Testis (tissue), 2 donors: ENCODE measurements at regions not wholly inside any gene's neighbourhood (a gene's known extent, or its start where the extent isn't known, plus 50 kb on each side); places are given as distances from the start of the nearest gene placed in this dataset.

Experiments
- DNase-seq: peaks from one replicate; pipeline ENCODE4 v3.0.0-alpha.2; 2019
- H3K27ac ChIP-seq, 2 donors: fragments of 200-600 bp; sonication (generic); one replicate each; pipeline ENCODE4 v1.5.1; 2019
- H3K27me3 ChIP-seq: fragments of 200-600 bp; sonication (generic); one replicate; pipeline ENCODE4 v1.5.1; 2019
- H3K36me3 ChIP-seq: fragments of 200-600 bp; sonication (generic); one replicate; pipeline ENCODE4 v1.5.1; 2017; ENCODE audit warnings: low read depth; ENCODE audit errors: missing control alignments
- H3K4me1 ChIP-seq: fragments of 200-600 bp; sonication (generic); one replicate; pipeline ENCODE4 v1.5.1; 2019
- H3K4me3 ChIP-seq, 2 donors: fragments of 200-600 bp; sonication (generic); one replicate each; pipeline ENCODE4 v1.5.1; 2017 to 2019
- H3K9me3 ChIP-seq: fragments of 200-600 bp; sonication (generic); one replicate; pipeline ENCODE4 v1.5.1; 2017
- POLR2A ChIP-seq: fragments of 450-650 bp; IDR thresholded peaks from one replicate; pipeline ENCODE4 v1.6.1; 2017; ENCODE audit warnings: antibody characterized with exemption, mild to moderate bottlenecking, moderate library complexity
- WGBS, 2 donors: methylation state at CpG; one replicate each; pipeline ENCODE4 v1.1.5; 2018; 5-methylcytosine and 5-hydroxymethylcytosine counted together
- intact Hi-C: fragments of 100-400 bp; cut with DNase I; formaldehyde crosslinking; loops from one replicate; pipeline ENCODE4 v1.15.1; 2023; ENCODE audit warnings: low total_unique reads
- TF ChIP-seq, protein P1 (sequence below), 3 experiments: fragments of 450-650 bp in 2 of 3; fragments of 200-600 bp in 1 of 3; sonication (generic) in 1 of 3; IDR thresholded peaks; one replicate each; pipeline ENCODE4 v1.5.1; 2016 to 2019; ENCODE audit warnings: antibody characterized with exemption in 3 of 3, mild to moderate bottlenecking in 2 of 3, moderate library complexity in 1 of 3

DNA sequence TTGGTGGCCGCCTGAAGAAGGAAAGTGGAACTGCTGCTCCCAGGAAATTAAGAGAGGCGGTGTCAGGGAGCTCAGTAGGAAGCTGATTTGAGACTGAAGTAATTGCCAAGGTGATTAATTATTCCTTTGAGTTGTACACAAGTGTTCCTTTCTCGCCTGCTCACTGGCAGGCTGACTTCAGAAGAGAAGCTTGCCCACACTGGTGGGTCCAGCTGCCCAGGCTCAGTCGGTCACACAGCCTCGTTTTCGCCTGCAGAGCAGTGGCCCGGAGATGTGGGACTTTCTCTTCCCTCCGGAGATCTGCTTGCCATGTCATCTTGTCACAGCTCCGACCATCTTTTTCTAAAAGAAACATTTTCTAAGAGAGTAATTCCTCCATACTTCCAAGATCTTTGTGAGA is 478.0 kb downstream of the MCTP2 start:
- Histone ChIP-seq H3K4me1 (no peaks in the 10 kb centered on the region), H3K27me3 (no peaks in the 10 kb centered on the region), H3K4me3 (no peak overlapping the region), H3K36me3 (no peaks in the 10 kb centered on the region), H3K27ac (no peak overlapping the region), H3K9me3 (no peaks in the 10 kb centered on the region)
- 91 to 94% methylated on average over 9 of the region's 9 CpGs for WGBS, 2 donors
- intact Hi-C loops: no loop called here
- DNase-seq: no peak
- TF ChIP-seq, protein P1, sequence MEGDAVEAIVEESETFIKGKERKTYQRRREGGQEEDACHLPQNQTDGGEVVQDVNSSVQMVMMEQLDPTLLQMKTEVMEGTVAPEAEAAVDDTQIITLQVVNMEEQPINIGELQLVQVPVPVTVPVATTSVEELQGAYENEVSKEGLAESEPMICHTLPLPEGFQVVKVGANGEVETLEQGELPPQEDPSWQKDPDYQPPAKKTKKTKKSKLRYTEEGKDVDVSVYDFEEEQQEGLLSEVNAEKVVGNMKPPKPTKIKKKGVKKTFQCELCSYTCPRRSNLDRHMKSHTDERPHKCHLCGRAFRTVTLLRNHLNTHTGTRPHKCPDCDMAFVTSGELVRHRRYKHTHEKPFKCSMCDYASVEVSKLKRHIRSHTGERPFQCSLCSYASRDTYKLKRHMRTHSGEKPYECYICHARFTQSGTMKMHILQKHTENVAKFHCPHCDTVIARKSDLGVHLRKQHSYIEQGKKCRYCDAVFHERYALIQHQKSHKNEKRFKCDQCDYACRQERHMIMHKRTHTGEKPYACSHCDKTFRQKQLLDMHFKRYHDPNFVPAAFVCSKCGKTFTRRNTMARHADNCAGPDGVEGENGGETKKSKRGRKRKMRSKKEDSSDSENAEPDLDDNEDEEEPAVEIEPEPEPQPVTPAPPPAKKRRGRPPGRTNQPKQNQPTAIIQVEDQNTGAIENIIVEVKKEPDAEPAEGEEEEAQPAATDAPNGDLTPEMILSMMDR (IDR thresholded peaks at IDR 0.05): no peak
- TF ChIP-seq POLR2A: no peak

DNA sequence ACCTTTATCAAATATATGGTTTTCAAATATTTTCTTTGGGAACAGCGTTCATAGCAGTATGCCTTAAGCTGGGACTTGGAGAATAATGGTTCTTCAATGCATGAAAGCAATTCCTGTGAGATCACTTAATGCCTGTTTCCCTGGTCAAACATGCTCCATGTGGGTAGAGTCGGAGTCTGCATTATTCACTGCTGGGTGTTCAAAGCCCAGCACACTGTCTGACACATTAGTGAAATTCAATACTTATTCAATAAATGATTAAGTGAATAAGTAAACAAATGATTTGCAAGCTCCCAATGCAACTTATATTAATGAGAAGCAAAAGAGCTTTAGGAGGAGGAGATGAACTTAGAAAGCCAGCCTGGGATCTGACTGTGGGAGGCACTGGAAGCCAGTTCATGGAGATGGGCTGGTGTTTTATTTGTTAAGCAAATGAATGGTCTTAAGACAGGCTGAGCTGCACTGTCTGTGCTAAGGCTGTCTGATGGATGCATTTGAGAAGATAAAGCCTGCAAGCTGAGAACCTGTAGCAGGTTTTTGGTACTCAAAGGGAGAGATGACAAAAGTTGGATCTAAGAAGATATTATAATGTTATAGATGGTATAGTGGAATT is 490.8 kb downstream of the MCTP2 start:
- TF ChIP-seq, protein P1 (IDR thresholded peaks at IDR 0.05): no peak
- no peak for TF ChIP-seq POLR2A
- WGBS, 2 donors: 88 to 95% methylated on average over 2 of the region's 2 CpGs
- Histone ChIP-seq H3K4me3 (no peak overlapping the region), H3K36me3 (no peaks in the 10 kb centered on the region), H3K9me3 (no peaks in the 10 kb centered on the region), H3K4me1 (peaks cover 5% of the 10 kb centered on the region), H3K27ac (no peak overlapping the region), H3K27me3 (no peaks in the 10 kb centered on the region)
- DNase-seq: no peak
- intact Hi-C loops: no loop called here

DNA sequence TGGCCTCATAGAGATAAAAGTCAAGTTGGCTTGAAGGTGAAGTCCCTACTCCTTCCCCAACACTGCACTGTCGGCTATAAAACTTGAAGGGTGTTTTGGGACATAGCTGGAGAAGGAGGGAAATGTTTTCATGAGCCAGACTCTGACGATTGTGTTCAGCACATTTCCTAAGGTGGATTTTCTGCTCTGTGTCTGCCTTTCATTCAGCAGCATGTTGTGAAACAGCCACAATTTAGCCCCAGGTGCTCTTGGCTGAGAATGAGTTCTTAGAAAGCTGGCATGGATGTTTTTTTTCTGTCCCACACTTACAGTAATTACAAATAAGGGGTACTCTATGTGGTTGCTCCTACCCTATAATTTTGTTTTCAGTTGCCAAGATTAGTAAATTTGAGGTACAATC is 492.4 kb downstream of the MCTP2 start:
- 67 to 92% methylated on average over 2 of the region's 2 CpGs for WGBS, 2 donors
- no peak for TF ChIP-seq POLR2A
- Histone ChIP-seq H3K9me3 (no peaks in the 10 kb centered on the region), H3K4me1 (no peaks in the 10 kb centered on the region), H3K4me3 (no peak overlapping the region), H3K36me3 (no peaks in the 10 kb centered on the region), H3K27me3 (no peaks in the 10 kb centered on the region), H3K27ac (no peak overlapping the region)
- no peak for DNase-seq
- intact Hi-C loops: no loop called here

DNA sequence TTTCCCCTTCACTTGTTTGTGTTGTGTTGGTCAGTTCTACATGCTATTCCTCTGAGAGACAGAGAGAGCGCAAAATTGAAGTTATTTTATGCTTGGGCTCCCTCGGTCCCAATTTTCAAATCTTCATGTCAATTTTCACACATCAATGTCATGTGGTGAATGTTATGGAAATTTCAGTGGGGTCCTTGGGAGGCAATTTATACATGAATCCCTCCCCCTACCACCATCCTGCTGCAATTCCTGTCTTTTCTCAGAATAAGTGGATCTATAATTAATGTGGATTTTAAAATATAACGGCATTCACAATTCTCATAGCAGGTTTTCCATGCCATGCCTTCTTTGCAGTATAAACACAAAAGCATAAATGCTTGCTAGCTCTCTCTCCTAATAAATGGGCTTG is 499.9 kb downstream of the MCTP2 start:
- H3K36me3 ChIP-seq: no peaks in the 10 kb centered on the region
- no peaks in the 10 kb centered on the region for H3K9me3 ChIP-seq
- intact Hi-C loops: no loop called here
- DNase-seq: no peak
- no peak overlapping the region for H3K27ac ChIP-seq
- no peak for TF ChIP-seq POLR2A
- TF ChIP-seq, protein P1 (IDR thresholded peaks at IDR 0.05): no peak
- H3K4me3 ChIP-seq: no peak overlapping the region
- H3K4me1 ChIP-seq: no peaks in the 10 kb centered on the region
- 79 to 84% methylated on average over 3 of the region's 3 CpGs for whole genome bisulfite sequencing, 2 donors
- no peaks in the 10 kb centered on the region for H3K27me3 ChIP-seq

DNA sequence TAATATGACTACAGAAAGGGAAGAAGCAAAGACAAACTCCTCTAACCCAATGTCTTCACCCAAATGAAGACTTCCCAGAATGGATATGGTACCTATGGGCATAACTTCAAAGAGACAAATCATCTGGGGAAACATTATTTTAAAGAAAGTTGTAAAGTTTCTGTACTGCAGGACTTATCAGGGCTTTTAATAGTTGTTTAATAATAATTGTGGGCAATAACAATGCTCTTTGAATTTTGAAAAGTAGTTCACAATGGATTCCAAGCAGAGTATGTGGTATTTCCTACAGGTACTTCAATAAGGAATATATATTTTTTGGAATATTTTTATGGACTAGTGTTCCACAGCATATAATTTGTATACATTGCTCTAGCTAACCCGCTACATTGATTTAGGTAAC is 503.1 kb downstream of the MCTP2 start:
- TF ChIP-seq, protein P1 (IDR thresholded peaks at IDR 0.05): no peak
- no peak for TF ChIP-seq POLR2A
- Histone ChIP-seq H3K9me3 (no peaks in the 10 kb centered on the region), H3K27ac (no peak overlapping the region), H3K27me3 (no peaks in the 10 kb centered on the region), H3K4me3 (no peak overlapping the region), H3K36me3 (no peaks in the 10 kb centered on the region), H3K4me1 (no peaks in the 10 kb centered on the region)
- DNase-seq: no peak
- intact Hi-C loops: no loop called here
- 34 to 97% methylated on average over 1 of the region's 1 CpG for WGBS, 2 donors
